ENCODE measurements at regions not wholly inside any gene's neighbourhood (a gene's known extent, or its start where the extent isn't known, plus 50 kb on each side); places are given as distances from the start of the nearest gene placed in this dataset.
"Not testable (repeated sequence)": the region's sequence is repeated elsewhere in the genome, so short reads cannot be mapped to it uniquely, and the experiment has no call there.

GRCh38 chr4:164304861-164305260 lies 449.1 kb upstream of the SMIM31 start:
- no peak overlapping the region for H3K4me3 Mint-ChIP-seq
- no peaks in the 10 kb centered on the region for H3K27me3 Mint-ChIP-seq
- DNase-seq: no peak

DNA sequence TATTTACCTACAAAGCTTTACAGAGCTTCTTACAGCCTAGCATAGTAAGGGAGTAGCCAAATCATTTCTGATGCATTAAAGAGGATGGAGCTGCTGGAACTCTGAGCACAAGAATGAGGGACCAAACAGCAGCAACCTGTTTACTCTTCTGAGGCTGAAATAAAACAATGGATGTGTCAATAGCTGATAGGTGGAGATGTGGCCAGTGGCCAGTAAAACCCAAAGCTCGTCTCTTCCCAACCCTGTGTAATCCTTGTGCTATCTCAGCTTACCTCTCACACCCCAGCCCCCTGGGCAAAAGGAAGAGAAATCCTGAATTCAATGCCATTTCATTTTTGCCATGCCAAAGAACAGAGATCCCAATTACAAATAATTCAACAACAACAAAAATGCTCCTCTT lies 446.7 kb upstream of the SMIM31 start:
- Mint-ChIP-seq H3K4me3 (no peak overlapping the region), H3K27me3 (no peaks in the 10 kb centered on the region), H3K36me3 (no peaks in the 10 kb centered on the region), H3K27ac (no peak overlapping the region), H3K9me3 (no peaks in the 10 kb centered on the region), H3K4me1 (no peaks in the 10 kb centered on the region)
- DNase-seq (no peak), ATAC-seq (ENCODE audit: low read depth in 2 of 2) (no peak)

More at GRCh38 chr4:164304861-164305260, 449.1 kb upstream of the SMIM31 start:
- no peak for ATAC-seq (ENCODE audit: low read depth in 2 of 2)
- Mint-ChIP-seq H3K4me1 (no peaks in the 10 kb centered on the region), H3K36me3 (no peaks in the 10 kb centered on the region), H3K9me3 (no peaks in the 10 kb centered on the region), H3K27ac (no peak overlapping the region)

- H3K27me3 Mint-ChIP-seq: no peaks in the 10 kb centered on the region
- DNase-seq (no peak), ATAC-seq (ENCODE audit: low read depth in 2 of 2) (no peak)
- H3K4me3 Mint-ChIP-seq: no peak overlapping the region
- no peaks in the 10 kb centered on the region for H3K4me1 Mint-ChIP-seq
- no peaks in the 10 kb centered on the region for H3K36me3 Mint-ChIP-seq
- no peak overlapping the region for H3K27ac Mint-ChIP-seq
- H3K9me3 Mint-ChIP-seq: no peaks in the 10 kb centered on the region
Measured at GRCh38 chr4:164312671-164313070, 441.3 kb upstream of the SMIM31 start.

DNA sequence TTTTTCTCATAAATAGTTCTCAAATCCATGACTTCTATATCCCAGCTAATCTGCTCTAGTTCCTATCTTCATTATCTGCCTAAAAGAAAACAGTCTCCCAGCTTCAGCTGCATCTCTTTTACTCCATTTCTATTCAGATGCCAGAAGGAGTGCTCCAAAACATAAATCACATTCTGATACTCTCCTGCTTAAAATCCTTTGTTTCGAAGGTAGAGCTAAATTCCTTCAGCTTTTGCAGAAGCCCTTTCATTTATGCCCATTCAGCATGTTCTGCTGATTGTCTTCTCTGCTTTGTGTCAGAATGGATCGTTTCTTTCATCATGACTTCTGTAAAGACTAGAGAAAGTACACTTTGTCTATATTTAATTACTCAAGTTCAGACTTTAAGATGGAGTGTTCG lies 440.1 kb upstream of the SMIM31 start:
- ATAC-seq (ENCODE audit: low read depth in 2 of 2): no peak
- no peak overlapping the region for H3K4me3 Mint-ChIP-seq
- H3K9me3 Mint-ChIP-seq: no peaks in the 10 kb centered on the region
- no peaks in the 10 kb centered on the region for H3K27me3 Mint-ChIP-seq
- no peaks in the 10 kb centered on the region for H3K36me3 Mint-ChIP-seq
- no peaks in the 10 kb centered on the region for H3K4me1 Mint-ChIP-seq
- H3K27ac Mint-ChIP-seq: no peak overlapping the region
- DNase-seq: no peak

DNA sequence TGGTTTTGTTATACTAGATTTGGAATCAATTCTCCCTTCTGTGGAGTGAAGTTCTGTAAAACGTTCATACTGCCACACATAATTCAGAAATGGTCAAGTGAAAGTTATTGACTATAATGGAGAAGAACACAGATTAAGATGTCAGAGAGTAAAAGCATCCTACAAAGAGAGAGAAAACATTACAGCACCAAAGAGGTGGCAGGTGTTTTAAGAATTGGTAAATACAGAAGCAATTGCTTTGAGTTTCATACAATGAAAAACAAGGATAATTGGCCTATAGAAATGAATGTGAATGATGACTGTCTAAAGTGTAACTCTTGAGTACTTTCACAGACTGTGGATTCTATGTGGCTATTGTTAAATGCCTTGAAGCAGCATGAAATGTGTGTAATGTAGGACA lies 435.6 kb upstream of the SMIM31 start:
- no peak overlapping the region for H3K27ac Mint-ChIP-seq
- DNase-seq (no peak), ATAC-seq (ENCODE audit: low read depth in 2 of 2) (no peak)
- peaks cover 0 to 2% (median 0%) of the 10 kb centered on the region in 7 donors for H3K9me3 Mint-ChIP-seq
- H3K27me3 Mint-ChIP-seq: no peaks in the 10 kb centered on the region
- no peaks in the 10 kb centered on the region for H3K4me1 Mint-ChIP-seq
- no peak overlapping the region for H3K4me3 Mint-ChIP-seq
- no peaks in the 10 kb centered on the region for H3K36me3 Mint-ChIP-seq

GRCh38 chr4:164319688-164320087 lies 434.2 kb upstream of the SMIM31 start:
- no peak for DNase-seq
- H3K9me3 Mint-ChIP-seq: peaks cover 0 to 2% (median 0%) of the 10 kb centered on the region in 7 donors
- no peak overlapping the region for H3K4me3 Mint-ChIP-seq
- H3K27me3 Mint-ChIP-seq: no peaks in the 10 kb centered on the region
- no peaks in the 10 kb centered on the region for H3K36me3 Mint-ChIP-seq
- no peaks in the 10 kb centered on the region for H3K4me1 Mint-ChIP-seq
- no peak for ATAC-seq (ENCODE audit: low read depth in 2 of 2)
- H3K27ac Mint-ChIP-seq: no peak overlapping the region

DNA sequence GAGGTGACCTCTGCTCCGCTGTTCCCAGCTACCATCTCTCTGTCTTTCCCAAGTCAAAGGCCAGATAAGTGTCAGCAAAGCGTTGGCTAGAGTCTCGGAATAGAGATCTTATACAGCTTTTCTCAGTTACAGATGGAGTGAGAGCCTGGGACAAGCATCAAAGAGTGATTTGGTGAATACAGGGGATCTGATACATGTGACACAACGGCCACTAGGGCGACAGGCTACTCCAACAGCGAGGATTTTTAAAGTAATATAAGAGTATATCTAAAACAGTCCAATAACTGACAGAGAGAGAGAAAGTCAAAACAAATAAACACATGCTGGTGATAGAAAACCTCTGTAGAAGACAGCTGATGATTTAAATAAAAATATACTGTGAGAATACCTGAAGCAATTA lies 433.1 kb upstream of the SMIM31 start:
- Mint-ChIP-seq H3K9me3 (peaks cover 0 to 2% (median 0%) of the 10 kb centered on the region in 7 donors), H3K4me3 (no peak overlapping the region), H3K27ac (no peak overlapping the region), H3K27me3 (no peaks in the 10 kb centered on the region), H3K4me1 (no peaks in the 10 kb centered on the region), H3K36me3 (no peaks in the 10 kb centered on the region)
- ATAC-seq (ENCODE audit: low read depth in 2 of 2) (no peak), DNase-seq (no peak)

GRCh38 chr4:164326056-164326455 lies 427.9 kb upstream of the SMIM31 start:
- Mint-ChIP-seq H3K36me3 (no peaks in the 10 kb centered on the region), H3K4me3 (no peak overlapping the region), H3K9me3 (peaks cover 0 to 5% (median 0%) of the 10 kb centered on the region in 7 donors), H3K27ac (no peak overlapping the region), H3K4me1 (no peaks in the 10 kb centered on the region), H3K27me3 (no peaks in the 10 kb centered on the region)
- ATAC-seq (ENCODE audit: low read depth in 2 of 2) (no peak), DNase-seq (no peak)

DNA sequence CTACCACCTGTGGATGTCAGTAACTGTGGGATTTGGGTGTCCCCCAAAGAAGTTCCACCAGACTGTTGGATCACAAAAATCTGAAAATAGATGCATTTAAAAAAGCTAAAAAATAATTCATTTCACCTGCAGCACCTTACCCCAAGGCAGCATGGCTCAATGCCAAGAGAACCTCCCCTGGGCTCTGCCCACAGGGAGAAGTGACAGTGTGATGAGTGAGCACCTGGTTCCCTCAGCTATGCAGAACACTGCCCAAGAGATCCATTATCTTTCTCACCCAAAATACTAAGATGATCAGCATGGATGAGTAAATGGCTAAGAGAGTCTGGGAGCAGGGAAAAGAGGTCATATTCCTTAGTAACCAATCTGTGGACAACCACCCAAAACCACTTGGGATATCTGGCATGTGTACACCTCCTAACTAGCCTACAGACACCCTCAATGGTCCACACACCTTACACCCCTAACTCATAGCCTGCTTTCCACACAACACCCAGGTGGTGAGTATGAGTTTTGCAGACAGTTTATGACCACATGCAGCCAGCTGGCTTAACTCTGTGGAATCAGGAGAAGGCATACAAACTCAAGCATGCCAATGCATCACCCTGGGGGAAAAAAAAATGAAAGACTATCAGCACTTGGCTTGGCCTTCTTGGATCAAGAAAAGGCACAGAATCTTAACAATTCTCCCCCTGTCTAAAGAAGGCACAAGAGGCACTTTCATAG lies 416.5 kb upstream of the SMIM31 start:
- Mint-ChIP-seq H3K4me3 (no peak overlapping the region), H3K9me3 (peaks cover 2 to 28% (median 6%) of the 10 kb centered on the region in 7 donors), H3K4me1 (no peaks in the 10 kb centered on the region), H3K27ac (no peak overlapping the region), H3K27me3 (no peaks in the 10 kb centered on the region), H3K36me3 (no peaks in the 10 kb centered on the region)
- no peak for DNase-seq
- no peak for ATAC-seq (ENCODE audit: low read depth in 2 of 2)

DNA sequence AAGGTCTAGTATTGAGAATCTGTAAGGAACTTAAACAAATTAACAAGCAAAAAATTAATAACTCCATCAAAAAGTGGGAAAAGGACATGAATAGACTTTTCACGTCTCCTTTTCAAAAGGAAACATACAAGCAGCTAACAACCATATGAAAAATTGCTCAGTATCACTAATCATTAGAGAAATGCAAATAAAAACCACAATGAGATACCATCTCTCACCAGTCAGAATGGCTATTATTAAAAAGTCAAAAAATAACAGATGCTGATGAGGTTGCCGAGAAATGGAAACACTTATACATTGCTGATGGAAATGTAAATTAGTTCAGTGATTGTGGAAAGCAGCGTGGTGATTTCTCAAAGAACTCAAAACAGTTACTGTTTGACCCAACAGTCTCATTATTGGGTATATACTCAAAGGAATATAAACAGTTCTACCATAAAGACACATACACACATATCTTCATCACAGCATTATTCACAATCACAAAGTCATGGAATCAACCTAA lies 410.4 kb upstream of the SMIM31 start:
- no peak for ATAC-seq (ENCODE audit: low read depth in 2 of 2)
- Mint-ChIP-seq H3K9me3 (peaks cover 2 to 28% (median 6%) of the 10 kb centered on the region in 7 donors), H3K4me3 (no peak overlapping the region), H3K27me3 (no peaks in the 10 kb centered on the region), H3K4me1 (no peaks in the 10 kb centered on the region), H3K36me3 (no peaks in the 10 kb centered on the region), H3K27ac (no peak overlapping the region)
- no peak for DNase-seq

GRCh38 chr4:164345756-164346155 lies 408.2 kb upstream of the SMIM31 start:
- H3K27me3 Mint-ChIP-seq: no peaks in the 10 kb centered on the region
- ATAC-seq (ENCODE audit: low read depth in 2 of 2) (no peak), DNase-seq (no peak)
- H3K4me3 Mint-ChIP-seq: no peak overlapping the region
- H3K27ac Mint-ChIP-seq: no peak overlapping the region
- no peaks in the 10 kb centered on the region for H3K4me1 Mint-ChIP-seq
- H3K9me3 Mint-ChIP-seq: peaks cover 1 to 14% (median 6%) of the 10 kb centered on the region in 7 donors
- H3K36me3 Mint-ChIP-seq: no peaks in the 10 kb centered on the region

DNA sequence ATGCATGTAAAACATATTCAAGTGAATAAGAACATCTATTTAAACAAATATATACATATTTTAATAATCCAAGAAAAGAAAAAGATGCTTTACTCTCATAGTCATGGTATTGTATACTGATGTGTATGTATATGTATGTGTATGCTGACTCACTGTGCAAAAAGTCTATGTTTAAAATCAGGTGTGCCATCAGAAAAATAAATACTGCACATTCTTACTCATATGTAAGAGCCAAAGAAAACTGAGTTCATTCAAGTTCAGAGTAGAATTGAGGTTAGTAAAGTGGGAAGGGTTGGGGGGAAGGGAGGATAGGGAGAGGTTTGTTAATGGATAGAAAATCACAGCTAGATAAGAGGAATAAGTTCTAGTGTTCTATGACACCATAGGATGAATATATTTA lies 403.9 kb upstream of the SMIM31 start:
- DNase-seq (no peak), ATAC-seq (ENCODE audit: low read depth in 2 of 2) (no peak)
- no peak overlapping the region for H3K4me3 Mint-ChIP-seq
- no peaks in the 10 kb centered on the region for H3K4me1 Mint-ChIP-seq
- no peak overlapping the region for H3K27ac Mint-ChIP-seq
- no peaks in the 10 kb centered on the region for H3K36me3 Mint-ChIP-seq
- peaks cover 0 to 1% (median 0%) of the 10 kb centered on the region in 7 donors for H3K9me3 Mint-ChIP-seq
- no peaks in the 10 kb centered on the region for H3K27me3 Mint-ChIP-seq

GRCh38 chr4:164350716-164351115 lies 403.2 kb upstream of the SMIM31 start:
- not testable (repeated sequence) for ATAC-seq (ENCODE audit: low read depth in 2 of 2); H3K36me3 Mint-ChIP-seq; H3K27ac Mint-ChIP-seq; DNase-seq; H3K27me3 Mint-ChIP-seq; H3K9me3 Mint-ChIP-seq; H3K4me1 Mint-ChIP-seq; H3K4me3 Mint-ChIP-seq

DNA sequence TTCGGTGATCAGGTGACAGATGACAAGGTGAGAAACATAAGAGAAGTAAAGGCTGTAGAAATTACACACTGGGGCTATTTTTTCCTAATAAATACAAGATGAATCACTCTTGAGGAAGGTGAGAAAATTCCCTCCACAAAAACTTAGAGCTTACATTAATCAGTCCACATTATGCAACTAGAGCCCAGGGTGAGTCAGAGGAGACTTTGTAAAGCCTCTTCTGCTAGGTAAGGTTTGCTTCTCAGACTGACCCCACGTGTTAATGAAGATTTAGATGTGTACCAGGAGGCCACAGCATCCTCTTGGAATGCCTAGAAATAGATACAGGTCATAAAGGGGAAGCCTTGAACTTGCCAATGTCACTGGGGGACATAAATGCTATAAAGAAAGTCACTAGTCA lies 396.0 kb upstream of the SMIM31 start:
- H3K4me3 Mint-ChIP-seq: no peak overlapping the region
- H3K4me1 Mint-ChIP-seq: no peaks in the 10 kb centered on the region
- H3K36me3 Mint-ChIP-seq: no peaks in the 10 kb centered on the region
- no peak for DNase-seq
- ATAC-seq (ENCODE audit: low read depth in 2 of 2): no peak
- no peak overlapping the region for H3K27ac Mint-ChIP-seq
- no peaks in the 10 kb centered on the region for H3K9me3 Mint-ChIP-seq
- H3K27me3 Mint-ChIP-seq: no peaks in the 10 kb centered on the region

DNA sequence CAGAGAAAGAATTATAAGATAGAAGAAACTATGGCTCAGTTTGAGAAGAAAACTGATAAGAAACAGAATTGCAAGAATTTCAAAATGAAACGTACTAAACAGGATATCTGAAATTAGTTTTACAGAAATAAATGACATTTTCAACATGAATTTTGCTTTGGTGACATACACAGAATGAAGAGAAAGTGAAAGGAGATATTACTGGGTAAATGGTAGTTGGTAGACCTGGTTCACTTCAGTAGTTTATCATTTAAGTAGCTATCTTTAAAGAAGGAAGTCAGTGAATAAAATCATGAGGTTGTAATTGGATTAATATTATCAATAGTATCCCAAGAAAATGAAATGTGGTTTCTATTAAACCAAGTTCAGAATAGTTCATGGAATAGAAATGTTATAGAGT lies 395.5 kb upstream of the SMIM31 start:
- no peak for ATAC-seq (ENCODE audit: low read depth in 2 of 2)
- Mint-ChIP-seq H3K9me3 (no peaks in the 10 kb centered on the region), H3K36me3 (no peaks in the 10 kb centered on the region), H3K4me3 (no peak overlapping the region), H3K27me3 (no peaks in the 10 kb centered on the region), H3K27ac (no peak overlapping the region), H3K4me1 (no peaks in the 10 kb centered on the region)
- DNase-seq: no peak
